C4-2B (cell line): ENCODE measurements at regions not wholly inside any gene's neighbourhood (a gene's known extent, or its start where the extent isn't known, plus 50 kb on each side); places are given as distances from the start of the nearest gene placed in this dataset.
"Not testable (repeated sequence)": the region's sequence is repeated elsewhere in the genome, so short reads cannot be mapped to it uniquely, and the experiment has no call there.

Experiments used
- H3K27ac ChIP-seq: fragments of 450-650 bp; 2 replicates; pipeline ENCODE4 v1.5.1; 2017
- CTCF ChIP-seq: fragments of 450-650 bp; conservative IDR thresholded peaks from 2 replicates; pipeline ENCODE4 v1.5.1; 2017; ENCODE audit warnings: mild to moderate bottlenecking
- ZFX ChIP-seq: fragments of 450-650 bp; IDR thresholded peaks from 2 replicates; pipeline ENCODE4 v1.6.1; 2017

DNA sequence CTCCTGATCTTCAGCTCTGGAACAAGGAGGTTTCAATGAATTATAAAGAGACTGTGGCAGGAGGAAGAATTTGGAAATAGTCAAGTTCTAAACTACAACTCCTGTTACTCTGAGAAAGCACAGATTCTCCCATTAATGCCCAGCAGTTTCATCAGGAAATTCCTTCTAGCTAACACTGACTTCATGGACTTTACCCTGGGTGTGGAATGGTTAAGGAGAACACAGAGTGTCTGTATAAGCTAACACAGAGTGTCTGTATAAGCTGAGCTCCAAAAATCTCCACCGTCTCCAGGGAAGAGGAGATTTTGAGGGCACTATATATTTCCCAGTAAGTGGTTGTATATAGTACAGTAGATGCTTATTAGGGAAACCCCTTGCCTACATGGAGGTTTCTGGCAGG, 675.5 kb downstream of the XPNPEP1 start:
- TF ChIP-seq CTCF (no peak), ZFX (no peak)
- H3K27ac ChIP-seq: no peak overlapping the region

DNA sequence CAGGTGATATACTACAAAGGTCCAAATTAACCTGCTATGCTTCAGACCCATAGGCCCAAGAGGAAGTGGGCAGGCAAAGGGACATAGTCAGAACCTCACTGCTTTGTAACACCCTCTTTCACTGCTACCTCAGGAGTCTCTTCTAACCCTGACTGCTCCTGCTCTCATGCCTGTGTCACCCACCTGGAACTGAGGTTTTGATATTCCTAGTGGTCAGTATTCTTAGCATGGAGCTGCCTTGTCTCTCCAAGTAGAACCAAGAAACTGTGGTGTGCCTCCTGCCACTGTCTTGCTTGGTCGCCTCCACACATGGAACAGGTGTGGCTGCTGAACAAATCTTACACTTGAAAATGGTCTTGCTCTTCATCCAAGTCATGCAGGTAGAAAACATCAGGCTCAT, 677.5 kb downstream of the XPNPEP1 start:
- no peak for TF ChIP-seq ZFX
- TF ChIP-seq CTCF: no peak
- H3K27ac ChIP-seq: no peak overlapping the region

GRCh38 chr10:109239371-109239770, 683.9 kb downstream of the XPNPEP1 start:
- no peak overlapping the region for H3K27ac ChIP-seq
- TF ChIP-seq ZFX (no peak), CTCF (no peak)

DNA sequence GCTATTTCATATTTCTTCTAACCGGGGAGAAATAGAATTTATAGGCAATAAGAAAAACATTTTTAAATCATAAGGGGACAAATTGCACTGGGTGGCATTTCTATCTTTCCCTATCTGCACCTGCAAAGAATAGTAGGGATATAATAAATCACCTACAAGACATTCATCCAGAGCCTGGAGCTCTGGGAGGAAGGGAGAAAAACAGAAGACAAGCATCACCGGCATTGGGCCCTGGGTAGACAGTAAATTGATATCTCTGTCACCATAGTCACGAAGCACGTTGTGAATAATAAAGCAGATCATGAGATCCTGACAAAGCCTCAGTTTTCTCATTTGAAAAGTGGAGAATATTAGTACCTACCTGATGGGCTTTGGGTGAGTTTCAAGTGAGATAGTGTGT, 685.6 kb downstream of the XPNPEP1 start:
- no peak for TF ChIP-seq ZFX
- no peak for TF ChIP-seq CTCF
- H3K27ac ChIP-seq: no peak overlapping the region

- TF ChIP-seq CTCF (no peak), ZFX (no peak)
- no peak overlapping the region for H3K27ac ChIP-seq
These were observed 686.3 kb downstream of the XPNPEP1 start for GRCh38 chr10:109237050-109237449.

DNA sequence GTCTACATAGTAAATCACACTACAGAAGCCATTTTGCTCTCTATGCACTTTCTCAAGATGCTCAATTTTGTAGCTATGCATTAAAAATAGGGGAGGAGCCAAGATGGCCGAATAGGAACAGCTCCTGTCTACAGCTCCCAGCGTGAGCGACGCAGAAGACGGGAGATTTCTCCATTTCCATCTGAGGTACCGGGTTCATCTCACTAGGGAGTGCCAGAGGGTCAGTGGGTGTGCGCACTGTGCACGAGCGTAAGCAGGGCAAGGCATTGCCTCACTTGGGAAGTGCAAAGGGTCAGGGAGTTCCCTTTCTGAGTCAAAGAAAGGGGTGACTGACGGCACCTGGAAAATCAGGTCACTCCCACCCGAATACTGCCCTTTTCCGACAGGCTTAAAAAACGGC, 699.8 kb downstream of the XPNPEP1 start:
- H3K27ac ChIP-seq: not testable (repeated sequence)

- H3K27ac ChIP-seq: no peak overlapping the region
- no peak for TF ChIP-seq ZFX
- TF ChIP-seq CTCF: no peak
These were observed 703.2 kb downstream of the XPNPEP1 start for GRCh38 chr10:109219935-109220605.

- no peak overlapping the region for H3K27ac ChIP-seq
- no peak for TF ChIP-seq ZFX
- TF ChIP-seq CTCF: no peak
These were observed 705.1 kb downstream of the XPNPEP1 start for GRCh38 chr10:109218207-109218606.
